Uterus (tissue), 2 donors: ENCODE measurements at regions not wholly inside any gene's neighbourhood (a gene's known extent, or its start where the extent isn't known, plus 50 kb on each side); places are given as distances from the start of the nearest gene placed in this dataset.
A peak's percentile ranks its signal among the peaks of the same experiment; 100 is the strongest.

Source experiments
- CTCF ChIP-seq, 4 experiments: fragments of 200-600 bp in 2 of 4; fragments of 450-650 bp in 2 of 4; sonication (generic) in 2 of 4; IDR thresholded peaks; one replicate each; pipeline ENCODE4 v1.5.1; 2016 to 2019; ENCODE audit warnings: antibody characterized with exemption in 4 of 4, mild to moderate bottlenecking in 2 of 4, moderate library complexity in 1 of 4
- POLR2A ChIP-seq, 2 donors: fragments of 450-650 bp; IDR thresholded peaks; one replicate each; pipeline ENCODE4 v1.6.1; 2016; ENCODE audit warnings: antibody characterized with exemption in 2 of 2, mild to moderate bottlenecking in 1 of 2, moderate library complexity in 1 of 2

GRCh38 chr14:53432378-53432802, 279.3 kb upstream of the DDHD1 start:
- no peak for TF ChIP-seq POLR2A (IDR thresholded peaks at IDR 0.05)
- peak; percentile 9 to 34 (median 20) for TF ChIP-seq CTCF (IDR thresholded peaks at IDR 0.05)
